ENCODE measurements at regions not wholly inside any gene's neighbourhood (a gene's known extent, or its start where the extent isn't known, plus 50 kb on each side); places are given as distances from the start of the nearest gene placed in this dataset.
A peak's percentile ranks its signal among the peaks of the same experiment; 100 is the strongest.

DNA sequence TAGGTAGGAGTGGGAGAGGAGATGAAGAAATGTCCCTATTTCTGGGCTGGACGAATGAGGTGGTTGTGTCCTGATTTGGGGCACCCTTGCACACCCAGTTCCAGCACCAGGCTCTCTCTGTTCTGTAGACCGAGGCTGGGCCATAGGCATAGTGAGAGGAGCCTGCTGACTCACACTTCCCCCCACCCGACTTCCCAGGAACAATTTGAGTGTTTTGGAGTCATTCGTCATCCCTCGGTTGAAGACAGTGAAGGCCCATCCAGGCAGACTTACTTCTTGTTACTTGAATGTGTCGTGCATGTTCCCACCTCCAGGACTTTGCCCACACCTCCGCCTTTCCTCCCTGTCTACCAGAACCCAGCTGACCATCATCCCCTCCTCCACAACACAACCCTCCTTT, 179.1 kb downstream of the HAUS1 start:
- H3K36me3 Mint-ChIP-seq (ENCODE audit: low read depth), result no peaks in the 10 kb centered on the region
- intact Hi-C loops (cut with micrococcal nuclease), result no loop called here
- no peak overlapping the region for H3K27ac Mint-ChIP-seq
- peaks cover 3% of the 10 kb centered on the region for H3K4me1 Mint-ChIP-seq (ENCODE audit: low read depth)
- no peaks in the 10 kb centered on the region for H3K9me3 Mint-ChIP-seq
- no peak for DNase-seq
- CTCF ChIA-PET, result interaction anchor here (0.6 to 6.9 kb wide), 8 partner anchors 7 to 374 kb away, joined by 3 to 53 read pairs (median 12); partner anchors contain the start of gene LOXHD1
- no peak overlapping the region for H3K4me3 Mint-ChIP-seq
- H3K27me3 Mint-ChIP-seq (ENCODE audit: low read depth), result no peaks in the 10 kb centered on the region

DNA sequence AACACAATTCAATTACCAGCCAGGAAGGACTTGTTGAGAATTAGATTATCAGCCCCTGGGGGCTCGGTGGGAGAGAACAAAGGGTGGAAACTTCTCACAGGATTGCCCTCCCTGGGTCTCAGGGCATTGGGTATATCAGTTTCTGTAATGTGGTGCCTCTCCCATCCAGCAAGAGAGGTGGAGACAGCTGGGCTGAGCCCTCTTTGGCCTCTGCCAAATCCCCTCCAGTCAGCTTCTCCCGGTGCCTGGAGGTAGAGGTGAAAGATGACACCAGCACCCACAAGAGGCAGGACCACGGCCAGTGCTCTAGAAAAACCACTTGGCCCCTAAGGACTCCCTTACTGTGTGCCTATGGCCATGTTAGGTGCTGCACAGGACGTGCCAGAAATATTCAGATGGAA, 179.7 kb downstream of the HAUS1 start:
- no peaks in the 10 kb centered on the region for H3K36me3 Mint-ChIP-seq (ENCODE audit: low read depth)
- intact Hi-C loops (cut with micrococcal nuclease), result no loop called here
- H3K27me3 Mint-ChIP-seq (ENCODE audit: low read depth), result no peaks in the 10 kb centered on the region
- H3K27ac Mint-ChIP-seq, result no peak overlapping the region
- no peak overlapping the region for H3K4me3 Mint-ChIP-seq
- H3K4me1 Mint-ChIP-seq (ENCODE audit: low read depth), result no peaks in the 10 kb centered on the region
- no peak for DNase-seq
- CTCF ChIA-PET, result interaction anchor here (1.5 to 6.9 kb wide), 3 partner anchors 110 to 197 kb away, joined by 3 to 53 read pairs (median 46); a partner anchor contains a TSS
- H3K9me3 Mint-ChIP-seq, result no peaks in the 10 kb centered on the region

DNA sequence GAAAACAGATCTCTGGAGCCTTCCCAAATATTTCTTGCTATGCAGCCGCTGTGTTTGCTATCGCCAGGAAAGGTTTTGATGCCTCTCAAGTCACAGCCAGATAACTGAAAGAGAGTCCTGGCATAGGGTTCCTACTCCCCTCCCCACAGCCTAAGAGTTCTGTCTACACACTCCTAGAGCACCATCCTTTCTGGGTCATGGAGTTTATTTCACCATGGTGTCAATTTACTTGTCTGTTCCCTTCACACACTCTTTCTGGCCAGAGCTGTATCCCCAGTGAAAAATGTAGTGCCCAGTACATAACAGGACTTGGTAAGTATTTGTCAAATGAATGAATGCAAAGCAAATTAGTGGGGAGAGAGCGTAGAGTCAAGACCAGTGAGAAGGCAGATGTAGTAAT, 185.3 kb downstream of the HAUS1 start:
- Mint-ChIP-seq H3K9me3 (no peaks in the 10 kb centered on the region), H3K4me1 (ENCODE audit: low read depth) (no peaks in the 10 kb centered on the region), H3K27me3 (ENCODE audit: low read depth) (no peaks in the 10 kb centered on the region), H3K36me3 (ENCODE audit: low read depth) (no peaks in the 10 kb centered on the region), H3K4me3 (no peak overlapping the region), H3K27ac (no peak overlapping the region)
- CTCF ChIA-PET, result interaction anchor here (1.7 to 2.1 kb wide), 2 partner anchors 8 to 116 kb away, joined by 8 to 10 read pairs; a partner anchor contains a TSS
- intact Hi-C loops (cut with micrococcal nuclease), result no loop called here
- DNase-seq, result no peak

DNA sequence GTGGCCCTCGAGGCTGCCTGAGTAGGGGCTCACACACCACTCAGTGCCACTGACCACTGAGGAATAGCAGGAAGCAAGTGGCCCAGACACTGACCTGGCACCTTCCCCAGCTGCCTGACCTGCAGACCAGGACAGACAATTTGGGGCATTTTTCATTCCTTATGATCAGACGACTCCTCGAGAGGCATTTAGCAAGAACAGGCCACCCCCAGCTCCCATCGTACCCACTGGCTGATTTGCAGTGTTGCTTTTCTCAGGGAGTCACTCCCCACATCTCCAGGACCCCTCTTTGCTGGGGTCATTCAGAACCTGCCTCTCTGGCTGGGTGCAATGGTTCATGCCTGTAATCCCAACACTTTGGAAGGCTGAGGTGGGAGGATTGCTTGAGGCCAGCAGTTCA, 185.7 kb downstream of the HAUS1 start:
- no peak overlapping the region for H3K27ac Mint-ChIP-seq
- H3K4me3 Mint-ChIP-seq, result no peak overlapping the region
- CTCF ChIA-PET, result interaction anchor here (1.7 to 2.1 kb wide), 2 partner anchors 8 to 117 kb away, joined by 8 to 10 read pairs; a partner anchor contains a TSS
- intact Hi-C loops (cut with micrococcal nuclease), result loop anchor here (10.0 kb wide), 1 partner anchor 55 kb away; no protein-coding TSS in a partner anchor
- H3K4me1 Mint-ChIP-seq (ENCODE audit: low read depth), result no peaks in the 10 kb centered on the region
- no peaks in the 10 kb centered on the region for H3K9me3 Mint-ChIP-seq
- no peak for DNase-seq
- no peaks in the 10 kb centered on the region for H3K36me3 Mint-ChIP-seq (ENCODE audit: low read depth)
- H3K27me3 Mint-ChIP-seq (ENCODE audit: low read depth), result no peaks in the 10 kb centered on the region

DNA sequence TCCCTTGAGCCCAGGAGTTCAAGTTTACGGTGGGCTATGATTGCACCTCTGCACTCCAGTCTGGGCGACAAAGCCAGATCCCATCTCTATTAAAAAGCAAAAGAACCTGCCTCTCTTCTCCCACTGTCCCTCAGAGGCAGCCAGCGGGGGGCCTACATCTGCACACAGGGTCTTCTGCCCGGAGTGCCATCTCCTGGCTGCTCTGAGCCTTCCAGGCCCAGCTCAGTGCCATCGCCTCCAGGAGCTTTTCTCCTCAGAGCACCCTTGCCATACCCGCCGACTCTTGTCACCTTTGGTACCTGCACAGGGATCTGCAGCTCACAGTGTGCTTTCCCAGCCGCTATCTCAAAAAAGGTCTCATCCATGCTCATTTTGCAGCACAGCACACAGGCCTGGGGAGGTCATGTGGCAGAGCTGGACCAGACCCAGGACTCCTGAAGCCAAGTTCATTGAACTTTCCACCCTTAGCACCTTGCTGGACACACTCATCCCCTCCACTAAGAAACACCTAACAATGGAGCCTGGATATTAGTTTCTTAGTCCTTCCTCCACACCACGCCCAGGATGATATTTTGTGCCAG, 186.3 kb downstream of the HAUS1 start:
- Mint-ChIP-seq H3K4me3 (no peak overlapping the region), H3K9me3 (no peaks in the 10 kb centered on the region), H3K27ac (no peak overlapping the region), H3K4me1 (ENCODE audit: low read depth) (no peaks in the 10 kb centered on the region), H3K27me3 (ENCODE audit: low read depth) (no peaks in the 10 kb centered on the region), H3K36me3 (ENCODE audit: low read depth) (no peaks in the 10 kb centered on the region)
- CTCF ChIA-PET, result interaction anchor here (1.7 to 2.1 kb wide), 2 partner anchors 9 to 117 kb away, joined by 8 to 10 read pairs; a partner anchor contains a TSS
- intact Hi-C loops (cut with micrococcal nuclease), result loop anchor here (1.0 to 10.0 kb wide), 2 partner anchors 56 to 117 kb away; no protein-coding TSS in a partner anchor
- DNase-seq, result no peak

DNA sequence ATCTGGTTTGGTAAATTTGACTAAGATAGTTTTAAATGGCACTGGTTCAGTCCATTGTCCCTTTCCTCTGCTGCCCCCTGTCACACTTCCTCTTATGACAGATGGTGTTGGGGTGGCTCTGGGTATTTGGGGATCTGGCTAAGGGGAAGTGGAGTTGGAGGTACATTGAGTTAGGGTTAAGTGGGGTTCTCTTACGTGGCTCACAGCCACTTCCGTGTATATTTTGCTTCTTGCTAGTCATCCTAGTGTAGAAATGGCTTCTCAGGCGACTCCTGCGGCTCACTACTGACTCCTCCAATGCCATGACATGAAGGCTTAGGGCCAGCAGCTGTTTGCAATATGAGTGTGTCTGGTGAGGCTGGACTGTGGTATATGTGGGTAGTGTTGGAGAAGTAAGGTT, 187.0 kb downstream of the HAUS1 start:
- peak; percentile 15 for DNase-seq
- intact Hi-C loops (cut with micrococcal nuclease), result loop anchor here (1.0 to 10.0 kb wide), 2 partner anchors 56 to 118 kb away; no protein-coding TSS in a partner anchor
- Mint-ChIP-seq H3K27me3 (ENCODE audit: low read depth) (no peaks in the 10 kb centered on the region), H3K9me3 (no peaks in the 10 kb centered on the region), H3K4me1 (ENCODE audit: low read depth) (no peaks in the 10 kb centered on the region), H3K4me3 (no peak overlapping the region), H3K36me3 (ENCODE audit: low read depth) (no peaks in the 10 kb centered on the region), H3K27ac (no peak overlapping the region)
- CTCF ChIA-PET, result interaction anchor here (0.6 to 2.1 kb wide), 3 partner anchors 9 to 118 kb away, joined by 4 to 10 read pairs (median 5); a partner anchor contains a TSS

DNA sequence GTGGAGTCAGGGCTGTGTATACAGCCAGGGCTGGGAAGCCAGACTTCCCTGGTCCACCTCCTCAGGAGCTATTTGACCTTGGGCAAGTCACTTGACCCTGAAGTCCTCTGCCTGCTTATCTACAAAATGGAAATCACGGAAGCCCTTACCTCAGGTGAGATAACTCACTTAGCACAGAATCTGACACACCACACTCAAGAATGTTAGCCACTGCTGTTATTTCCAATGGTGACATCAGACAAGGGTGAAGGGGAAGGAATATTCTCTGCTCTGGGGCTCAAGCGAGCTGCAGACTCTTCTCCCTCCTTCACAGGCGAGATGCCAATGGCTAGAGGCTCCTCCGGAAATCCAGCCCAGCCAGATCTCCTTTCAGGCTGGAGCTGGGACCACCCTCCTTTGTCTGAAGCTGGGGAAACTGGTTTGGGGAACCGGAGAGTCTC, 189.6 kb downstream of the HAUS1 start:
- no peak for DNase-seq
- CTCF ChIA-PET, result no interaction called here
- no peaks in the 10 kb centered on the region for H3K36me3 Mint-ChIP-seq (ENCODE audit: low read depth)
- H3K9me3 Mint-ChIP-seq, result no peaks in the 10 kb centered on the region
- no peak overlapping the region for H3K4me3 Mint-ChIP-seq
- no peak overlapping the region for H3K27ac Mint-ChIP-seq
- intact Hi-C loops (cut with micrococcal nuclease), result loop anchor here (10.0 kb wide), 1 partner anchor 59 kb away; no protein-coding TSS in a partner anchor
- no peaks in the 10 kb centered on the region for H3K27me3 Mint-ChIP-seq (ENCODE audit: low read depth)
- H3K4me1 Mint-ChIP-seq (ENCODE audit: low read depth), result no peaks in the 10 kb centered on the region

DNA sequence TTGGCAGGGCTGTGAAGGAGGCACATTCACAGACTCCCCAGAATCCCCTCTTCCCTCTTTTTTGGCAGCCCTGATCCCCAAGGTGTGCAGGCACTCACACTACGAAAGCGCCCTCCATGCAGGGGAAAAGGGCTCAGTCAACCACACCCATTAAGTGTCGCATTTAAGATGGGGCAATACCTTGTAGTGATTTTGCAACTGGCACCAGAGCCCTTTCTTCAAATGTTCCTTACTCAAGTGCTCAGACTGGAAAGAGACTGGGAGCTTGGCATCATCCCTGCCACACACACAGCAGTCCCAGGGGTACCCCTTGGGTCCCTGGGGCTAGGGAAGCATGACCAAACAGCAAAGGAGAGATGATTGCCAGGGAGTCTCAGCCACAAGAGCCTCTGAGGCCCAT, 190.1 kb downstream of the HAUS1 start:
- no peaks in the 10 kb centered on the region for H3K4me1 Mint-ChIP-seq (ENCODE audit: low read depth)

DNA sequence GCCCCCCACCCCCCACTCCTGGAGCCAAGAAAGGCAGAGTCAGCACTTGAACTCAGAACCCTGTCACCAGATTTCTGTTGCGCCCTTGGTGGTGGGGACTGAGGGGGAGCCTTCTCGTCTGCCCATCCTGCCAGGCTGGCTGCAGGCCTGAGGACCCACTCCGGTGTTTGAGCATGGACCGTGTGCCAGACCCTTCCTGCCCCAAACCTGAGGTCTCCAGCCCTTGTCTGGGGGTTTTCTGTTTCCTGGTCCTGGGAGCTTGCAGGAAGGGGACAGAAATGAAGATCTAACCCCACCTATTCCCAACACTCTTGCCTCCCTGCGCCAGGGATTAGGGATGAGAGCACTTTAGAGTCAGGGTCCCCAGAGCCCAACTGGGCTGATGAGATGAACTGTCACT, 190.6 kb downstream of the HAUS1 start:
- H3K27ac Mint-ChIP-seq, result no peak overlapping the region
- CTCF ChIA-PET, result no interaction called here
- H3K27me3 Mint-ChIP-seq (ENCODE audit: low read depth), result no peaks in the 10 kb centered on the region

More for the DNA sequence above, 190.1 kb downstream of the HAUS1 start:
- H3K27ac Mint-ChIP-seq, result no peak overlapping the region
- intact Hi-C loops (cut with micrococcal nuclease), result loop anchor here (10.0 kb wide), 1 partner anchor 60 kb away; no protein-coding TSS in a partner anchor
- CTCF ChIA-PET, result no interaction called here
- no peaks in the 10 kb centered on the region for H3K9me3 Mint-ChIP-seq
- no peak for DNase-seq
- no peaks in the 10 kb centered on the region for H3K27me3 Mint-ChIP-seq (ENCODE audit: low read depth)
- no peaks in the 10 kb centered on the region for H3K36me3 Mint-ChIP-seq (ENCODE audit: low read depth)
- no peak overlapping the region for H3K4me3 Mint-ChIP-seq

DNA sequence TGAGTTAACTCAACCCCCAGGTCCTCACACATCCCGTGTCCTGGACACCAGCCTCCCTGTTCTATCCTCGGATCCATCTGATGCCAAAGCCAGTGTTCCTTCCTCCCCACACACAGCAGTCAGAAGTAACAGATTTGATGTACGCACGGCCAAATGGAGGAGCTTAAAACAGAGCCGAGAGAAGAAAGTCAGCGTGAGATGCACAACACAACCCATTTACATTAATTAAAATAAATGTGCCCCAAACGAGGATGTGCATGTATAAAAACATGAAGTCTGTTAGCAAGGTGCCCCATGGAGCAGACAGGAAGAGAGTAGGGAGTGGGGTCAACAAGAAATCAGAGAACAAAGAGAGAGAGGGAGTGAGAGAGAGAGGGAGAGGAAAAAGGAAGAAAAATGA, 191.2 kb downstream of the HAUS1 start:
- no peak for DNase-seq
- Mint-ChIP-seq H3K4me3 (no peak overlapping the region), H3K36me3 (ENCODE audit: low read depth) (no peaks in the 10 kb centered on the region), H3K4me1 (ENCODE audit: low read depth) (no peaks in the 10 kb centered on the region), H3K27me3 (ENCODE audit: low read depth) (no peaks in the 10 kb centered on the region), H3K9me3 (no peaks in the 10 kb centered on the region), H3K27ac (no peak overlapping the region)
- CTCF ChIA-PET, result no interaction called here
- intact Hi-C loops (cut with micrococcal nuclease), result loop anchor here (10.0 kb wide), 1 partner anchor 61 kb away; no protein-coding TSS in a partner anchor

More for the DNA sequence above, 190.6 kb downstream of the HAUS1 start:
- no peak for DNase-seq
- Mint-ChIP-seq H3K4me1 (ENCODE audit: low read depth) (no peaks in the 10 kb centered on the region), H3K9me3 (no peaks in the 10 kb centered on the region), H3K36me3 (ENCODE audit: low read depth) (no peaks in the 10 kb centered on the region), H3K4me3 (no peak overlapping the region)
- intact Hi-C loops (cut with micrococcal nuclease), result loop anchor here (10.0 kb wide), 1 partner anchor 60 kb away; no protein-coding TSS in a partner anchor

DNA sequence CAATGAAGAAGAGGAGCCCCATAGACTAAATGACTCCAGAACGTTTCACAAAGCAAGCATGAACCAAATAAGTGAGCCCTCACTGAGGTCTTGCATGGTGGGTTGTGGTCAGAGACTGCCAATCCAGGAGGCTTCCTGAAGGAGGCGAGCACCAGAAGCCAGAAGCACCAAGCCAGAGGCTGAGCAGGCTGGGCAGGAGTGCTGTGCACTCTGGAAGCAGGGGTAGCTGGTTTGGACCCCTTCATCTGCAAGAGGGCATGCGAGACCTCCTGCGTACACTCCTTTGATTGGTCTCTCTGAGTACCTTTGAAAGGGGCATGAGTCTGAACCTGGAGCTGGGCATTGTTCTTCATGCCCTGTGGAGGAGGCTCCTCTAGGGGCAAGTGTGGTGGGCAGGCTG, 192.5 kb downstream of the HAUS1 start:
- no peaks in the 10 kb centered on the region for H3K9me3 Mint-ChIP-seq
- H3K4me1 Mint-ChIP-seq (ENCODE audit: low read depth), result no peaks in the 10 kb centered on the region
- CTCF ChIA-PET, result no interaction called here
- H3K27ac Mint-ChIP-seq, result no peak overlapping the region
- intact Hi-C loops (cut with micrococcal nuclease), result loop anchor here (10.0 kb wide), 1 partner anchor 62 kb away; no protein-coding TSS in a partner anchor
- no peak for DNase-seq
- H3K36me3 Mint-ChIP-seq (ENCODE audit: low read depth), result no peaks in the 10 kb centered on the region
- no peak overlapping the region for H3K4me3 Mint-ChIP-seq
- H3K27me3 Mint-ChIP-seq (ENCODE audit: low read depth), result no peaks in the 10 kb centered on the region

DNA sequence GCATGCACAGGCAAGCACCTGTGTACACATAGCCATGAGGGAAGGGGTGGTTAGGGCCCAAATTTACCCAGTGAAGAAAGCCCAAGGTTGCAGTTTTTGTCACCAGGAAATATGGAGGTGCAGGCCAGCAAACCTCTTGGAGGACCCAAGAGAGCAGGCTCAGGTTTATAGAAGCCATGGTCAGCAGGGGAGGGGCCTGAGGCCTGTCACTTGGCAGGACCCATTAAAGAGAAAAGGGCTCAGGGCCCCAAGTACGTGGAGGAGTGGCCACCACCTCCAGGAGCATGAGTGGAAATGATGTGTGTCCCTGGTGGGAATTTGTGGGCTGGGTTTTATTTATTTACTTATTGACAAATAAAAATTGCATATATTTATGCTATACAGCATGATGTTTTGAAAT, 192.9 kb downstream of the HAUS1 start:
- intact Hi-C loops (cut with micrococcal nuclease), result loop anchor here (10.0 kb wide), 1 partner anchor 62 kb away; no protein-coding TSS in a partner anchor
- CTCF ChIA-PET, result no interaction called here

DNA sequence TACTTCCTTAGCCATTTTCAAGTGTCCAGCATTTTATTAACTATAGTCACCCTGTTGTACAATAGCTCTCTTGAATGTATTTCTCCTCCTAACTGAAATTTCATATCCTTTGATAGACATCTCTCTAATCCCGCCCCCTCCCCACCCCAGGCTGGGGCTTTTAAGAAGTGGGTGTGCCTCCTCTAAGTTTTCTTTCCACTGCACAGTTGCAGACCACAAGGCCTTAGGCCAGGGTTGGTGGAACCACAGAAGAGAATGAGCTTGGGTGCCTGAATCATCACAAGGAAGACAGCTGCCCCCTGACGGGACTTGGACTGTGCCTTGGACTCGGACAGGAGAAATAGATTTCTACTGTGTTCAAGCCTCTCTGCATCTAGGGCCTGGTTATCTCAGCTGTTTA, 193.4 kb downstream of the HAUS1 start:
- Mint-ChIP-seq H3K36me3 (ENCODE audit: low read depth) (no peaks in the 10 kb centered on the region), H3K27ac (no peak overlapping the region), H3K4me3 (no peak overlapping the region), H3K4me1 (ENCODE audit: low read depth) (no peaks in the 10 kb centered on the region), H3K27me3 (ENCODE audit: low read depth) (no peaks in the 10 kb centered on the region), H3K9me3 (no peaks in the 10 kb centered on the region)
- intact Hi-C loops (cut with micrococcal nuclease), result loop anchor here (10.0 kb wide), 1 partner anchor 63 kb away; no protein-coding TSS in a partner anchor
- no peak for DNase-seq
- CTCF ChIA-PET, result interaction anchor here (1.4 kb wide), 1 partner anchor 17 kb away, joined by 4 read pairs; no protein-coding TSS in a partner anchor

More for the DNA sequence above, 192.9 kb downstream of the HAUS1 start:
- Mint-ChIP-seq H3K36me3 (ENCODE audit: low read depth) (no peaks in the 10 kb centered on the region), H3K27me3 (ENCODE audit: low read depth) (no peaks in the 10 kb centered on the region), H3K4me3 (no peak overlapping the region), H3K27ac (no peak overlapping the region), H3K9me3 (no peaks in the 10 kb centered on the region), H3K4me1 (ENCODE audit: low read depth) (no peaks in the 10 kb centered on the region)
- no peak for DNase-seq

Measured in activated naive CD4-positive, alpha-beta T cell treated with anti-CD3 and anti-CD28 coated beads for 36 hours (primary cell).